Occipital lobe (tissue), 1 donor: ENCODE measurements at regions not wholly inside any gene's neighbourhood (a gene's known extent, or its start where the extent isn't known, plus 50 kb on each side); places are given as distances from the start of the nearest gene placed in this dataset.
"Not testable (repeated sequence)": the region's sequence is repeated elsewhere in the genome, so short reads cannot be mapped to it uniquely, and the experiment has no call there.

Source experiments
- DNase-seq: peaks from one replicate; lab custom pipeline; 2025; lab: John Stamatoyannopoulos, UW

DNA sequence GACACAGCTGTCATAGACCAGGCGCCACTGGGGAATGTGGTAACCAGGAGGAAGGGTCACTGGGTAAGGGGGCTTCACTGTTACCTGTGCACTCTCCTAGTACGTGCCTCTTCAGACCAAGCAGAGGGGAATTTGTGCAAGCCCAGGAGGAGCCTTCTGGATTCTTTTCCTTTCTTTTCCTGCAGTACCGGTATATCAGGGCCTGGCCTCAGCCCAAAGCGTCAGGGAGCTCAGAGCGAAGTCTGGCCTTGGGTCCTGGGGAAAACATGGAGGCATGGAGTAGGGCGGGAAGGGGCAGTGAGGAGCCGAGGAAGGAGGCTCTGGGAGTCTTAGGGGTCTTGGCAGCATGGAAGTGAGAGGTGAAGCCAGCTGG lies 133.6 kb upstream of the GDF10 start:
- no peak for DNase-seq

GRCh38 chr10:47166808-47167581 lies 133.0 kb upstream of the GDF10 start:
- DNase-seq: not testable (repeated sequence)

DNA sequence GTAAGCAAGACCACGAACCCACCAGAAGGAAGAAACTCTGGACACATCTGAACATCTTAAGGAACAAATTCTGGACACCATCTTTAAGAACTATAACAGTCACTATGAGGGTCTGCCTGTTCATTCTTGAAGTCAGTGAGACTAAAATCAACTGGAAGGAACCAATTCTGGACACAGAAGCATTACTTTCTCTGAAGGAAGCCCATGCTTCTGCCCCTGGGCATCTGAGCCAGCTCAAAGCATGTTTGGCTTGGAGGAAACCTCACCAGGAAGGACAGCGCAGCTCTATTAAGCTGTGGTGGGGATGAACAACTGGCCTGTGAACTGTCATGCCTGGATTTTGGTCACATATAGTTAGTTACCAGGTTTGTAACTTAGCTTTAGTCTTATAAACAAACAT lies 132.4 kb upstream of the GDF10 start:
- no peak for DNase-seq

- DNase-seq: no peak
These were observed 130.4 kb upstream of the GDF10 start for GRCh38 chr10:47169581-47169980.

- no peak for DNase-seq
These were observed 126.0 kb upstream of the GDF10 start for GRCh38 chr10:47173929-47174442.

DNA sequence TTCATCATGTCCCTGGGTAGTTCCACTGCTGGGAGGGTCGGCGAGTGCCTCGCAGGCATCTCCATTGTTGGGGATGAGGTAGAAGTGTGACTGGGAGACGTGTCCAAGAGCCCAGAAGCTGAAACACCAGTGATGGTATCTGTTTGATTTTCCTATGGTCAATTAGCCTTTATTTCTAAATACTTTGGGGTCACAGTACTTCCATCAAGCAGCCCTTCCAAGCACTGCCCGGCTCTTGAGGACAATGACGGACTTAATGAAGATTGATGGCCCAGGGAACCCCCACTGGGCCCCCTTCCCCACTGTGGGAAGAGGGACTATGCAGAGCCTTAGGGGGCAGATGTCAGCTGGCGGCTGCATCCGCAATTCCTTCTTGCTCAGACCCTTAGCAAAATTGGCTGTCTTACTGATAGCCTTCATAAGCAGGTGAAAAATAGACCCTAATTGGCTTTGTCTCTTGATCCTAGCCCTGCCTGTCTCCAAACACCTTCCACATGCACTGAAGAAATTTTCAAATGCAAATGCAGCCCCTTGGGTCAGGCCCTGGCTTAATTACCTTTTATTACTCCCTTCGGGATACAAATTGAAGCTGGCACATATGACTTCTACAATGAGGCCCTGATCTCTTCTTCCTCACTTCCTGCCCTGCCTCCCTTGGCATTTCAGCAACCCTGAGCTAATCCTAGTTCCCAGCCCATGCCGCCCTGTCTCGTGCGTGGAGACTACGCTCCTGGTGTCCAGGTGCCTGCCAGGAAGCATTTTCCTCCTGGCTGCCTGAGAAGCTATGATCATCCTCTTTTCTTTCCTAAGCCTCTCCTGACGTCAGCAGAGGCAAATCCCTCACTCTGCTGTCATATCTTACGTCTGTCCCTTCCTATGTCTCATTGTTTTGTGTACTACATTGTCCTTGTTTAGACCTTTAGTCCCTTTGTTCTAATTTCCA lies 124.5 kb upstream of the GDF10 start:
- no peak for DNase-seq

- DNase-seq: peak; percentile 22
These were observed 123.6 kb upstream of the GDF10 start for GRCh38 chr10:47176206-47176902.

GRCh38 chr10:47176903-47177868 lies 122.8 kb upstream of the GDF10 start:
- no peak for DNase-seq

DNA sequence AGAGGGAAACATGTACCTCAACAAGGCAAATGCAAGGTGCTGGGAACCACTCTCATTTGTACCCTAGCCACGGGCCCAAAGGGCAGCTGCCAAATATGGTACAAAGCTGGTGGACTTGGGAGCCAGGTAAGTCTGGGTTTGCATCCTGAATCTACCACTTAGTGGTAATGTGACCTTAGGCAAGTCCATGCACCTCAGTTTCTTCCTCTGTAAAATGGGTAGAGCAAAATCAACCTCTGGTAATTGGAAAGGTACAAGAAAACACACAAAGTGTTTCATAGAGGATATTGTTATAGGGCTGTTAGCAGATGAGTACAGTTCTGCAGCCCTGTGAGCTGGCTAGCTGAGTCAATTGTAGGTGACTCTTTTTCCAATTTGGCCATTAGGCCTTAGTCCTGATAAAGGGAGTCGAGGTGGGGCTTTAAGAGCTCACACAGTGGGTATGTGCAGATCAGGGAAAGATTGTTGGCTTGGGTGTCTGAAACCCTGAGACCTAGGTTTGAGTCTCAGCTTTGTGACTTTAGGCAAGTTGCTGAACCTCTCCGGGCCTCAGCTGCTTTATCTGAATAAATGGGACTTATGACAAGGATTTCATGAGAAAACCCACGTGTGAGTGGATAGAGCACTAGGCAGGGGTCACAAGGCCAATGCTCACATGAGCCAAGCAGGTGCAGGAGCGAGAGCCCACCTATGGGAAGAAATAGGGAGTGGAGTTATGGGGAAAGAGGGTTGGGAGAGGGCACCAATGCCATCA lies 121.3 kb upstream of the GDF10 start:
- no peak for DNase-seq

GRCh38 chr10:47179291-47179647 lies 120.7 kb upstream of the GDF10 start:
- no peak for DNase-seq

DNA sequence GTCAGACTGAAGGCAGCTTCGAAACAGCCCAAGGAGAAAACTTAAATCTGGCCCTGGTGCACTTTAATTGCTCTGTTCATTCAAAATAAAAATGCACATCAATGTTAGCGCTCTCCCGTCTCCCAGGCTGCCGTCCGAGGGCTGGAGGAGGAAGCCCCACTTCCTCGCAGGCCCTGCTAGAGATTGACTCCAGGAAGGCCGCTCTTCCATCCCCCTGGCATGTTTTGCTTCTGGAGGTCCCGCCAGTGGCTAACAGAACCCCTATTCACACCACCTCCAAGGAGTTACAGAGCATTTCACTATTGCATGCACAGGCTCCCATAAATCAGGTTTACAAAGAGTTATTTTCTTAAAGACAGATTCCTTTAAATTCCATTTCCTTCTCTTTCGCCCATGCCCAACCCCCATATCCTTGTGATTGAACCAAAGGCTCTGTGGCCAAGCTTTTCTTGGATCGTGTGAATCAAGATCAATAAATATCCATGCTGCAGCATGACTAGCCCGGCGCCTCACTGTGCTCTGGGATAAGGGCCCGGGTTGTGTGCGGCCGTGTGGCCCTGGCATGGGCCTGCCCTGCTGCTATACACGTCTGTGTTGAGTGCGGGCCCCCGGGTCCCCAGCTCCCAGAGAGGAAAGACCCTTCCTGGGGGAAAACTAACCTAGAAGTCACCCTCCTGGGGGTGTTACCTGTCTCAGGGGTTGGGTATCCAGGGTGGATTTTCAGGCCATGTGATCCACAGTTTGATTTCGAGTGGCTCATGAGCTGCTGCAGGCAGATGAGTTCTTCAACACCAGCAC lies 118.7 kb upstream of the GDF10 start:
- no peak for DNase-seq

DNA sequence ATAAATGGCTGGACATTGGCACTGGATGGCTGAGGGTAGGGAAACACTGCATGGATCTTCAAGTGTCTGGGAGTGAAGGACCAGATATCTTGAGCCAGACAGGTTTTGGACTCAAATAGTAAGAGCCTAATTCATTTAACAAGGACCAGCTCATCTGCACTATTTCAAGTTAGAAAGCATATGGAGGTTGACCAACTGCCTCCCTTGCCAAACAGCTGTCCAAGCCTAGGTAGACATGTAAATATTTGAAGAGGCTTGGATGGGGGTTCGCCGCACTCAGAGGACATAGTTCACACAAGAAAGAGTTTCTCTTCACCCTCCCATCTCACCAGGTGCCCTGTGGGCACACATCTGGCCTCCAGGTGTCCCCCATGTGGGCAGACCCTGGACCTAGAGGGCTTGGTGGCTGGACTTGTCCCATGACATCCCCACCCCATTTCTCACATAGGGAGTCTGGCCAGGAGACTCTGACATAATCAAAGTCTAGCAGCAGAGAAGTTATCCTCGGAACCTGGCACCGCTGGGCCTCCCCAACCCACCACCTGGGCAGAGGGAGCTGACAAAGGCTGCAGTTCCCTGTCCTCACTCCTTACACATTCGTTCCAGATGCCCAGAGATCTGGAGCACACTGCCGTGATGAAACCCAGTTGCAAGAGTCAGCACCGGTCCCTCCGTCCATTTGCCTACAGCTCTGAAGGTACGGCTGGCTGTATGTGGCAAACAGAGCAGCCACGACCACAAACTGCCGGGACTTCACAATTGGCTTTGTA lies 116.9 kb upstream of the GDF10 start:
- DNase-seq: no peak

- DNase-seq: no peak
These were observed 116.3 kb upstream of the GDF10 start for GRCh38 chr10:47183704-47184041.

GRCh38 chr10:47184273-47184672 lies 115.7 kb upstream of the GDF10 start:
- no peak for DNase-seq

DNA sequence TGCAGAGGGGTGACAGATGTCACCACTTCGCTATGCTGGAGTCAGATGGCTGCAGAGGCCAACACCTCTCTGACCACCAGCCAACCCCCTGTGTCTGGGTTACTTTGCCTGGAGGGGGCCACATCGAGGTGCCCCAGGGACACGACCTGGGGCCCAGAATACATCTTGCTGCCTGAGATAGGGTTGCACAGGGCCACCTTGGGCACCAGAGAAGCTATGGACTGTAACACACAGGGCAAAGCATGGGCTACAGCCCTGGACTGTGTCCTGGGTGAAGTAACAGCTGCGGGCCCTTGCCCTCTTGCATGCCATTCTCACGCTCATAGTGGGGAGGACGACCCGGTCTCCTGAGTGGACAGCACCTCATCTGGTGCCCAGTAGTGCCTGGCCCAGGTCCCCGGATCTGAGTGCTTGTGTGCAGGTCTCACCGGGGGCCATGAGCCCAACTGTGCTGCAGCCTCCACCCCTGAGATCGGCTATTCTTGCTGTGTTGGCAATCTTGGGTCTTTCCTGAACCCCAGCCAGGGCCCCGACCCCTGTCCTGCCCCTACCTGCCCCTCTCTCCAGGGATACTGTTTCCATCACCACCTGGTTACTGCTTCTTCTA lies 115.2 kb upstream of the GDF10 start:
- DNase-seq: no peak

- no peak for DNase-seq
These were observed 113.1 kb upstream of the GDF10 start for GRCh38 chr10:47186941-47187340.

DNA sequence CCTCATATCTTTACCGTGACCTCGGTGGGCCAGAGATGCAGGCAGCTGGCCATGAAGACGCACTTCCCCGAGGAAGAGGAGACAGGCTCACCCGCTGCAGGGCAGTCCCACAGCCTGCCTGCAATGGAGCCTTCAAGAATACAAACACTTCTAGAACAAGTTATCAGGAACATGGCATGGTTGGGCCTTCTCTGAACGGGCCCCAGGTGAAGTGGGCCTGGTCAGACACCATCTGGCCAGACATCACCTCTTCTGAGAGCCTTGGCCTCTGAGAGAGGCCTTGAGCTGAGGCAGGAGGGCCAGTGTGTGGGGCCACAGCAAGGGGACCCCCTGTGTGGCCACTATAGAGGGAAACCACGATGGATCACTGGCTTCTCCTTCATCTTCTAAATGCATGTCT lies 112.4 kb upstream of the GDF10 start:
- DNase-seq: no peak

GRCh38 chr10:47188156-47188555 lies 111.8 kb upstream of the GDF10 start:
- DNase-seq: no peak
